Esophagus muscularis mucosa (tissue), 4 donors: ENCODE measurements at regions not wholly inside any gene's neighbourhood (a gene's known extent, or its start where the extent isn't known, plus 50 kb on each side); places are given as distances from the start of the nearest gene placed in this dataset.
A peak's percentile ranks its signal among the peaks of the same experiment; 100 is the strongest.

ENCODE experiments used
- DNase-seq: peaks from one replicate; pipeline ENCODE4 v3.0.0-alpha.2; 2017; ENCODE audit errors: extremely low spot score
- H3K27ac ChIP-seq, 4 donors: fragments of 200-600 bp; sonication (generic); replicated peaks in 1 of 4; 1 replicate in 3 of 4; 2 replicates in 1 of 4; pipeline ENCODE4 v1.5.1; 2016 to 2019; ENCODE audit warnings: mild to moderate bottlenecking in 1 of 4
- H3K27me3 ChIP-seq, 4 donors: fragments of 200-600 bp; sonication (generic); one replicate each; pipeline versions ENCODE4 v1.5.1 to v1.6.0; 2016 to 2019
- H3K36me3 ChIP-seq, 4 donors: fragments of 200-600 bp; sonication (generic); one replicate each; pipeline ENCODE4 v1.5.1; 2016 to 2019
- H3K4me1 ChIP-seq, 4 donors: fragments of 200-600 bp; sonication (generic); one replicate each; pipeline ENCODE4 v1.5.1; 2016 to 2019
- H3K4me3 ChIP-seq, 4 donors: fragments of 200-600 bp; sonication (generic); 1 replicate in 2 of 4; 2 replicates in 2 of 4; pipeline ENCODE4 v1.5.1; 2016 to 2019; ENCODE audit warnings: mild to moderate bottlenecking in 4 of 4, moderate library complexity in 1 of 4
- H3K9me3 ChIP-seq, 4 donors: fragments of 200-600 bp; sonication (generic); 1 replicate in 3 of 4; 2 replicates in 1 of 4; pipeline ENCODE4 v1.5.1; 2016 to 2019
- CTCF ChIP-seq, 3 experiments: fragments of 200-600 bp in 2 of 3; fragments of 450-650 bp in 1 of 3; sonication (generic) in 2 of 3; IDR thresholded peaks; one replicate each; pipeline ENCODE4 v1.5.1; 2017 to 2019; ENCODE audit warnings: antibody characterized with exemption in 3 of 3, mild to moderate bottlenecking in 2 of 3, moderate library complexity in 1 of 3
- EP300 ChIP-seq: sonication (generic); formaldehyde crosslinking; IDR thresholded peaks from one replicate; pipeline ENCODE4 v1.6.1; 2017; ENCODE audit warnings: antibody characterized with exemption
- POLR2A ChIP-seq: fragments of 450-650 bp; IDR thresholded peaks from one replicate; pipeline ENCODE4 v1.6.1; 2017; ENCODE audit warnings: antibody characterized with exemption, moderate library complexity, mild to moderate bottlenecking, low read depth
- POLR2AphosphoS5 ChIP-seq, 2 donors: sonication (generic); formaldehyde crosslinking; IDR thresholded peaks; one replicate each; pipeline ENCODE4 v1.6.1; 2017; ENCODE audit warnings: antibody characterized with exemption in 2 of 2
- WGBS: methylation state at CpG from one replicate; pipeline ENCODE4 v1.1.5; 2018; 5-methylcytosine and 5-hydroxymethylcytosine counted together
- intact Hi-C: fragments of 100-400 bp; cut with DNase I; formaldehyde crosslinking; loops from one replicate; pipeline ENCODE4 v1.15.1; 2023

GRCh38 chr5:139743001-139743771 is 52.4 kb upstream of the PSD2 start:
- Histone ChIP-seq H3K4me3 (no peak overlapping the region), H3K4me1 (peaks cover 30 to 33% (median 31%) of the 10 kb centered on the region in 4 donors), H3K36me3 (no peaks in the 10 kb centered on the region), H3K27ac (no peak overlapping the region), H3K27me3 (peaks cover 0 to 19% (median 6%) of the 10 kb centered on the region in 4 donors), H3K9me3 (no peaks in the 10 kb centered on the region)
- intact Hi-C loops = no loop called here
- TF ChIP-seq CTCF (IDR thresholded peaks at IDR 0.05) (no peak), POLR2A (no peak)
- DNase-seq = no peak
- 89% methylated on average over 9 of the region's 9 CpGs for WGBS

- no peak for DNase-seq
- Histone ChIP-seq H3K27me3 (peaks cover 0 to 25% (median 11%) of the 10 kb centered on the region in 4 donors), H3K27ac (no peak overlapping the region), H3K4me1 (peaks cover 35 to 38% (median 36%) of the 10 kb centered on the region in 4 donors), H3K36me3 (no peaks in the 10 kb centered on the region), H3K9me3 (no peaks in the 10 kb centered on the region), H3K4me3 (no peak overlapping the region)
- WGBS = no CpG with 5 or more reads among the region's 2 CpGs
- intact Hi-C loops = no loop called here
- no peak for TF ChIP-seq POLR2AphosphoS5 (IDR thresholded peaks at IDR 0.05)
- TF ChIP-seq EP300 = no peak
- no peak for TF ChIP-seq POLR2A
- TF ChIP-seq CTCF (IDR thresholded peaks at IDR 0.05) = no peak
Observed at GRCh38 chr5:139743804-139744203, 51.8 kb upstream of the PSD2 start.

GRCh38 chr5:139744471-139745131 is 51.0 kb upstream of the PSD2 start:
- 88% methylated on average over 8 of the region's 12 CpGs for WGBS
- intact Hi-C loops = no loop called here
- no peak for DNase-seq

GRCh38 chr5:139745132-139745799 is 50.3 kb upstream of the PSD2 start:
- 21% methylated on average over 11 of the region's 17 CpGs for WGBS
- TF ChIP-seq CTCF (IDR thresholded peaks at IDR 0.05) (no peak), POLR2AphosphoS5 (IDR thresholded peaks at IDR 0.05) (no peak), POLR2A (no peak), EP300 (no peak)
- intact Hi-C loops = no loop called here
- H3K9me3 ChIP-seq = no peaks in the 10 kb centered on the region
- H3K27me3 ChIP-seq = peaks cover 0 to 28% (median 13%) of the 10 kb centered on the region in 4 donors
- no peaks in the 10 kb centered on the region for H3K36me3 ChIP-seq
- no peak for DNase-seq
- H3K27ac ChIP-seq = peak overlapping the region; percentile 29 to 71 (median 61)
- H3K4me3 ChIP-seq = peak overlapping the region in 2 of 4 donors; percentile 51 to 63
- H3K4me1 ChIP-seq = peaks cover 35 to 39% (median 37%) of the 10 kb centered on the region in 4 donors

More at GRCh38 chr5:139744471-139745131, 51.0 kb upstream of the PSD2 start:
- no peak overlapping the region for H3K4me3 ChIP-seq
- H3K27me3 ChIP-seq = peaks cover 0 to 28% (median 13%) of the 10 kb centered on the region in 4 donors
- H3K36me3 ChIP-seq = no peaks in the 10 kb centered on the region
- no peak for TF ChIP-seq POLR2AphosphoS5 (IDR thresholded peaks at IDR 0.05)
- TF ChIP-seq POLR2A = no peak
- no peak for TF ChIP-seq EP300
- no peak for TF ChIP-seq CTCF (IDR thresholded peaks at IDR 0.05)
- peak overlapping the region in 2 of 4 donors; percentile 66 to 71 for H3K27ac ChIP-seq
- no peaks in the 10 kb centered on the region for H3K9me3 ChIP-seq
- H3K4me1 ChIP-seq = peaks cover 35 to 39% (median 37%) of the 10 kb centered on the region in 4 donors
